SK-N-MC (cell line): ENCODE measurements at regions not wholly inside any gene's neighbourhood (a gene's known extent, or its start where the extent isn't known, plus 50 kb on each side); places are given as distances from the start of the nearest gene placed in this dataset.

Experiments used
- EZH2 ChIP-seq: fragments of 200-600 bp; sonication (generic); IDR thresholded peaks from one replicate; pipeline ENCODE4 v1.6.1; 2017; ENCODE audit warnings: antibody characterized with exemption
- FOXP2 ChIP-seq: optimal IDR thresholded peaks from 2 replicates; pipeline ENCODE3; 2011; ENCODE audit warnings: mild to moderate bottlenecking, moderate library complexity; ENCODE audit not compliant: insufficient read depth; ENCODE audit errors: extremely low read length, control extremely low read depth
- POLR2AphosphoS5 ChIP-seq: IDR thresholded peaks from 2 replicates; pipeline ENCODE4 v1.6.1; 2012; ENCODE audit warnings: mild to moderate bottlenecking, low read depth, low read length, borderline replicate concordance

DNA sequence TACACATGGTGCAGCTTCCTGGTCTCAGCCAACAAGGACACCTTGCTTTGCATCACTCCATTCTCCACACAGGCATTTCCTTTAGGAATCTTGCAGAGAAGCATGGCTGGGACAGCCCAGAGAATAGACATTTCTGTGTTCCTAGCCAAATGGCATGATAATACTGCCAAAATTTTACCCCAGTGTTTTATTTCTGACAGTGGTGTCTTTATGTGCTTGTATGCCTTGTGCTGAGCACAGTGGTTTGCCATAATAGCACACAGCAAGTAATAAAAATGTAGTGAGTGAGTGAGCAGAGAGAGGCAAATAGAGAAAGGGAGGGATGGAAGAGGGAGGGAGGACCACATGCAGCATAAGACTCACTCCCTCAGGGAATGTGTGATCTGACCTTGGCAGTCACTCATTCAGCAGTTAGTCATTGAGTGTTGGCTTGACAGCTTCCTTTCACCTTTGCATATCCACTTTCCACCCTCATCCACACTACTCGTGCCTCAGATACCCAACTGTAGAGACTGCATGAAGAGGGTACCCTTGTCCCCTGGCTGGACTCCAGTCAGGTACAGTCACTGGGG is 212.8 kb upstream of the CCDC196 start:
- TF ChIP-seq POLR2AphosphoS5 = no peak
- no peak for TF ChIP-seq EZH2
- no peak for TF ChIP-seq FOXP2
